K562 (cell line): ENCODE measurements at regions not wholly inside any gene's neighbourhood (a gene's known extent, or its start where the extent isn't known, plus 50 kb on each side); places are given as distances from the start of the nearest gene placed in this dataset.

ENCODE experiments used
- E2F5 ChIP-seq: sonication (generic); formaldehyde crosslinking; IDR thresholded peaks from 2 replicates; pipeline ENCODE4 v1.8.0; 2022; ENCODE audit warnings: mild to moderate bottlenecking, missing genetic modification reagents
- E4F1 ChIP-seq: fragments of 250-450 bp; sonication (Bioruptor Pico); IDR thresholded peaks from 2 replicates; pipeline ENCODE4 v1.5.0; 2021; ENCODE audit warnings: mild to moderate bottlenecking, borderline replicate concordance
- ETV6 ChIP-seq, 3 experiments: fragments of 150-350 bp in 1 of 3; sonication (generic) in 1 of 3; formaldehyde crosslinking in 1 of 3; IDR thresholded peaks; 2 replicates each; pipeline versions ENCODE4 v1.6.1 to v1.8.0; 2014 to 2022; ENCODE audit warnings: borderline replicate concordance in 2 of 3, low read depth in 2 of 3, antibody characterized with exemption in 1 of 3, low read length in 1 of 3, mild to moderate bottlenecking in 1 of 3, missing genetic modification reagents in 1 of 3
- RFX7 ChIP-seq: fragments of 250-450 bp; sonication (Bioruptor Pico); IDR thresholded peaks from 2 replicates; pipeline ENCODE4 v1.5.1; 2021; ENCODE audit warnings: mild to moderate bottlenecking
- SMAD4 ChIP-seq: fragments of 250-450 bp; sonication (Bioruptor Pico); conservative IDR thresholded peaks from 2 replicates; pipeline ENCODE4 v1.8.0; 2021; ENCODE audit warnings: inconsistent platforms, mild to moderate bottlenecking, moderate library complexity
- YBX1 ChIP-seq: fragments of 450-650 bp; IDR thresholded peaks from 2 replicates; pipeline ENCODE4 v1.7.1; 2016; ENCODE audit warnings: mild to moderate bottlenecking
- ZEB2 ChIP-seq: fragments of 450-650 bp; IDR thresholded peaks from 2 replicates; pipeline ENCODE4 v1.6.1; 2016
- ZFP1 ChIP-seq: fragments of 450-650 bp; formaldehyde crosslinking; IDR thresholded peaks from 2 replicates; pipeline ENCODE4 v1.4.0; 2020; ENCODE audit warnings: mild to moderate bottlenecking, mixed read lengths
- ZNF232 ChIP-seq: sonication (generic); formaldehyde crosslinking; IDR thresholded peaks from 2 replicates; pipeline ENCODE4 v1.8.0; 2022; ENCODE audit warnings: mild to moderate bottlenecking, missing genetic modification reagents
- ZNF644 ChIP-seq: fragments of 200-800 bp; sonication (Bioruptor generic); IDR thresholded peaks from 2 replicates; pipeline ENCODE4 v1.6.1; 2016; ENCODE audit warnings: low read depth, missing genetic modification characterization, missing compliant biosample characterization

GRCh38 chr11:29480981-29481380, 535.8 kb downstream of the KCNA4 start (continued):
- TF ChIP-seq E4F1 (CRISPR knock-in tag) (no peak), ZNF644 (tag) (no peak), ZEB2 (no peak), ZFP1 (no peak), E2F5 (CRISPR knock-in tag) (no peak), ZNF232 (CRISPR knock-in tag) (no peak), SMAD4 (CRISPR knock-in tag) (no peak), ETV6 (IDR thresholded peaks at IDR 0.05; ENCODE audit: borderline replicate concordance in 1 of 2, low read depth in 2 of 2, low read length in 1 of 2) (no peak), ETV6 (CRISPR knock-in tag; IDR thresholded peaks at IDR 0.05; ENCODE audit: borderline replicate concordance) (no peak), YBX1 (no peak), RFX7 (CRISPR knock-in tag) (no peak)
